DMS 273 treated with DMSO at 0.1 percent for 48 hours (cell line): ENCODE measurements at regions not wholly inside any gene's neighbourhood (a gene's known extent, or its start where the extent isn't known, plus 50 kb on each side); places are given as distances from the start of the nearest gene placed in this dataset.

Experiments
- DNase-seq: peaks from one replicate; lab custom pipeline; 2025; lab: John Stamatoyannopoulos, UW

- no peak for DNase-seq
These were observed 196.3 kb downstream of the SNX10 start for GRCh38 chr7:26487780-26488515.

GRCh38 chr7:26489391-26489790, 197.7 kb downstream of the SNX10 start:
- DNase-seq, result no peak

- no peak for DNase-seq
These were observed 198.4 kb downstream of the SNX10 start for GRCh38 chr7:26489906-26490639.

- peak; percentile 72 for DNase-seq
These were observed 199.3 kb downstream of the SNX10 start for GRCh38 chr7:26490640-26491624.

GRCh38 chr7:26492816-26493215, 201.2 kb downstream of the SNX10 start:
- peak; percentile 92 for DNase-seq

GRCh38 chr7:26493737-26494428, 202.2 kb downstream of the SNX10 start:
- no peak for DNase-seq

GRCh38 chr7:26495569-26495968, 203.9 kb downstream of the SNX10 start:
- DNase-seq, result no peak

GRCh38 chr7:26497801-26498596, 206.3 kb downstream of the SNX10 start:
- DNase-seq, result no peak

- DNase-seq, result no peak
These were observed 207.7 kb downstream of the SNX10 start for GRCh38 chr7:26499315-26499897.

GRCh38 chr7:26500749-26501352, 209.2 kb downstream of the SNX10 start:
- peak; percentile 40 for DNase-seq

GRCh38 chr7:26504411-26505120, 212.9 kb downstream of the SNX10 start:
- DNase-seq, result no peak

- no peak for DNase-seq
These were observed 214.5 kb downstream of the SNX10 start for GRCh38 chr7:26506196-26506595.

- no peak for DNase-seq
These were observed 215.7 kb downstream of the SNX10 start for GRCh38 chr7:26507108-26507987.

- no peak for DNase-seq
These were observed 216.8 kb downstream of the SNX10 start for GRCh38 chr7:26508481-26508880.

- DNase-seq, result no peak
These were observed 217.3 kb downstream of the SNX10 start for GRCh38 chr7:26508917-26509316.

GRCh38 chr7:26510231-26510957, 218.7 kb downstream of the SNX10 start:
- DNase-seq, result no peak

- DNase-seq, result no peak
These were observed 220.2 kb downstream of the SNX10 start for GRCh38 chr7:26511866-26512265.

GRCh38 chr7:26512737-26513136, 221.1 kb downstream of the SNX10 start:
- no peak for DNase-seq
